ENCODE measurements at regions not wholly inside any gene's neighbourhood (a gene's known extent, or its start where the extent isn't known, plus 50 kb on each side); places are given as distances from the start of the nearest gene placed in this dataset.

DNA sequence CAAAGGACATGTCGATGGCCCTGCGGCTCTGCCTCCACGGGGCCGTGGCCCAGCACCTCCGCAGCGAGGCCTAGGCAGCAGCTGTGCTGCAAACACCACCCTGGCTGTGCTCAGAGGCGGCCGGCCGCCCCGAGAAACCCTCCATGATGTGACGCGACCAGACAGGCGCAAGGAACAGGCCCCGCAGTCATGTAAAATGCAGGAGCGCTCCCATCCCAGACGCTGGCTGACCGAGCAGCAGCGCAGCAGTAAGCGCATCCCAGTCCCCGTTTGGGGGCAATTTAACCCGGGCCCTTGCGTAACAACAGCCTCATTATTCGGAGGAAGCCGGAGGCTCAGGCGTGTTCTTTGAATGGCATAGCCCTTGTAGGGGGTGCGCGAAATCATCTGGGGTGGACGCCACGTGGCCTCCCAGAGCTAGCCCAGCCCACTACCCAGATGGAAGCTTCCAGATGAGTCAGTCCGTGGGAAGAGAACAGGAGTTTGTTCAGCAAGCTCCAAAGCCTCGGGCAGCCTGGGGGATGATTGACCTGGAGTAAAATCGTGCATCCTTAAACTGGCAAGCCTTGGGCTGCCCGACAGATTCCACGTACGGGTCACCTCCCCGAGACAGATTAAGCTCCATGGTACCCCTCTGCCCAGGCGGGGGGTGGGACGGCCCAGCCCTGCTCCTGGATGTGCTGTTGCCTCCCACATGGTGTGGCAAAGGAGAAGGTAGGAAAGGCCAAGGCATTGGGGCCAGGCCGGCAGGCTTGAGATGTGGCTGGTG is 124.0 kb downstream of the HMX1 start:
- TF ChIP-seq BHLHE40 (IDR thresholded peaks at IDR 0.05; ENCODE audit: borderline replicate concordance) (no peak), SP1 (IDR thresholded peaks at IDR 0.05) (no peak), LEF1 (IDR thresholded peaks at IDR 0.05; ENCODE audit: borderline replicate concordance) (no peak), HDGF (IDR thresholded peaks at IDR 0.05; ENCODE audit: borderline replicate concordance) (no peak)
